Stimulated activated CD8-positive, alpha-beta memory T cell treated with anti-CD3 and anti-CD28 coated beads, Interleukin-7, amount 100 ng/mL, for 48 hours (primary cell): ENCODE measurements at regions not wholly inside any gene's neighbourhood (a gene's known extent, or its start where the extent isn't known, plus 50 kb on each side); places are given as distances from the start of the nearest gene placed in this dataset.

Experiments used
- DNase-seq, 2 donors: peaks; one replicate each; pipeline ENCODE4 v3.0.0-alpha.2; 2020; ENCODE audit warnings: low read depth in 1 of 2; ENCODE audit errors: extremely low read depth in 1 of 2

- no peak for DNase-seq
Observed at GRCh38 chr9:80437825-80438224, 866.1 kb downstream of the TLE4 start.

- DNase-seq: no peak
Observed at GRCh38 chr9:80437091-80437640, 865.4 kb downstream of the TLE4 start.

GRCh38 chr9:80435591-80435990 is 863.8 kb downstream of the TLE4 start:
- DNase-seq: no peak

- no peak for DNase-seq
Observed at GRCh38 chr9:80426992-80427391, 855.2 kb downstream of the TLE4 start.

- no peak for DNase-seq
Observed at GRCh38 chr9:80417211-80417773, 845.5 kb downstream of the TLE4 start.

- no peak for DNase-seq
Observed at GRCh38 chr9:80410106-80410505, 838.3 kb downstream of the TLE4 start.

- DNase-seq: no peak
Observed at GRCh38 chr9:80407220-80407619, 835.5 kb downstream of the TLE4 start.

GRCh38 chr9:80401243-80401642 is 829.5 kb downstream of the TLE4 start:
- DNase-seq: no peak

- DNase-seq: no peak
Observed at GRCh38 chr9:80400624-80401230, 829.0 kb downstream of the TLE4 start.

- DNase-seq: no peak
Observed at GRCh38 chr9:80399606-80400005, 827.8 kb downstream of the TLE4 start.

- DNase-seq: no peak
Observed at GRCh38 chr9:80387828-80388227, 816.1 kb downstream of the TLE4 start.

- DNase-seq: no peak
Observed at GRCh38 chr9:80385246-80385645, 813.5 kb downstream of the TLE4 start.

GRCh38 chr9:80383331-80383730 is 811.6 kb downstream of the TLE4 start:
- no peak for DNase-seq

- no peak for DNase-seq
Observed at GRCh38 chr9:80382211-80382891, 810.6 kb downstream of the TLE4 start.

- DNase-seq: no peak
Observed at GRCh38 chr9:80380301-80380700, 808.5 kb downstream of the TLE4 start.

- no peak for DNase-seq
Observed at GRCh38 chr9:80378669-80379293, 807.0 kb downstream of the TLE4 start.

- no peak for DNase-seq
Observed at GRCh38 chr9:80376180-80376579, 804.4 kb downstream of the TLE4 start.

GRCh38 chr9:80375477-80375876 is 803.7 kb downstream of the TLE4 start:
- DNase-seq: no peak

GRCh38 chr9:80369641-80370040 is 797.9 kb downstream of the TLE4 start:
- no peak for DNase-seq

GRCh38 chr9:80366626-80367025 is 794.9 kb downstream of the TLE4 start:
- DNase-seq: no peak

- no peak for DNase-seq
Observed at GRCh38 chr9:80359941-80360881, 788.4 kb downstream of the TLE4 start.
